Colonic mucosa (tissue), 4 donors: ENCODE measurements at regions not wholly inside any gene's neighbourhood (a gene's known extent, or its start where the extent isn't known, plus 50 kb on each side); places are given as distances from the start of the nearest gene placed in this dataset.

Experiments used
- DNase-seq: peaks from one replicate; pipeline ENCODE4 v3.0.0-alpha.2; 2020
- H3K27ac ChIP-seq: fragments of 200-600 bp; one replicate; pipeline ENCODE4 v1.8.0; 2021
- H3K27me3 ChIP-seq: fragments of 200-600 bp; one replicate; pipeline ENCODE4 v1.8.0; 2021
- H3K36me3 ChIP-seq: fragments of 200-600 bp; one replicate; pipeline ENCODE4 v1.8.0; 2021
- H3K4me1 ChIP-seq: fragments of 200-600 bp; one replicate; pipeline ENCODE4 v1.8.0; 2021; ENCODE audit warnings: mild to moderate bottlenecking
- H3K4me3 ChIP-seq: fragments of 200-600 bp; one replicate; pipeline ENCODE4 v1.8.0; 2021
- H3K9ac ChIP-seq, 2 donors: one replicate each; pipeline ENCODE4 v1.7.0; 2013; ENCODE audit warnings: control low read depth in 2 of 2, low read depth in 2 of 2, low read length in 2 of 2
- H3K9me3 ChIP-seq: fragments of 200-600 bp; one replicate; pipeline ENCODE4 v1.8.0; 2021
- CTCF ChIP-seq: fragments of 200-600 bp; IDR thresholded peaks from one replicate; pipeline ENCODE4 v1.8.0; 2022; ENCODE audit warnings: antibody characterized with exemption, mild to moderate bottlenecking
- intact Hi-C: fragments of 100-400 bp; cut with DNase I; formaldehyde crosslinking; loops from one replicate; pipeline ENCODE4 v1.14.1; 2022
- donor health status: healthy.
- donor health status: DM: no; HTN: no; CAD: no.
- donor health status: DM: no; HTN: no; CAD: no.

- no peaks in the 10 kb centered on the region for H3K9me3 ChIP-seq
- no peak overlapping the region for H3K9ac ChIP-seq
- no peaks in the 10 kb centered on the region for H3K27me3 ChIP-seq
- H3K4me3 ChIP-seq, result no peak overlapping the region
- H3K36me3 ChIP-seq, result no peaks in the 10 kb centered on the region
- no peak for TF ChIP-seq CTCF
- no peak overlapping the region for H3K27ac ChIP-seq
- no peaks in the 10 kb centered on the region for H3K4me1 ChIP-seq
- intact Hi-C loops, result no loop called here
- no peak for DNase-seq
These were observed 664.2 kb upstream of the SLC10A2 start for GRCh38 chr13:103730407-103730806.

DNA sequence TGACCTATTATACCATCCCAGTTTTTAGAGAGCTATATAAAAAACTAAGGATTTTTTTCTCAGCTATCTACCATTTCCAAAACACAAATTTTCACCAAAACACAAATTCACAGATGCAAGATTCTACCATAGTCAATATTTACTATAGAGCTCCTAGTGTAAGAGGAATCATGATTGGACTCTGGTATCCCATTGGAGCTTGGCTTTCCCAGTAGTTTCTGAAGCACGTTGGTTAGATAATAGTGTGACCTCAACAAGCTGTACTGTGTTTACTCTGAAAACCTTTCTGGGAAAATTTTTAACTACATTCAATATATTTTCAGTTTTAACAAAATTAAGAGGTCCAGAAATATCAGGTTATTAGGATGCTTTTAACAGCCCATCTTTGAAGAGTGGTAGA lies 660.6 kb upstream of the SLC10A2 start:
- H3K9me3 ChIP-seq, result no peaks in the 10 kb centered on the region
- no peak overlapping the region for H3K4me3 ChIP-seq
- no peak overlapping the region for H3K27ac ChIP-seq
- no peak for DNase-seq
- H3K27me3 ChIP-seq, result no peaks in the 10 kb centered on the region
- no peak overlapping the region for H3K9ac ChIP-seq
- no peaks in the 10 kb centered on the region for H3K36me3 ChIP-seq
- intact Hi-C loops, result no loop called here
- no peak for TF ChIP-seq CTCF
- no peaks in the 10 kb centered on the region for H3K4me1 ChIP-seq

GRCh38 chr13:103716718-103717117 lies 650.5 kb upstream of the SLC10A2 start:
- H3K27ac ChIP-seq, result no peak overlapping the region
- TF ChIP-seq CTCF, result no peak
- DNase-seq, result no peak

DNA sequence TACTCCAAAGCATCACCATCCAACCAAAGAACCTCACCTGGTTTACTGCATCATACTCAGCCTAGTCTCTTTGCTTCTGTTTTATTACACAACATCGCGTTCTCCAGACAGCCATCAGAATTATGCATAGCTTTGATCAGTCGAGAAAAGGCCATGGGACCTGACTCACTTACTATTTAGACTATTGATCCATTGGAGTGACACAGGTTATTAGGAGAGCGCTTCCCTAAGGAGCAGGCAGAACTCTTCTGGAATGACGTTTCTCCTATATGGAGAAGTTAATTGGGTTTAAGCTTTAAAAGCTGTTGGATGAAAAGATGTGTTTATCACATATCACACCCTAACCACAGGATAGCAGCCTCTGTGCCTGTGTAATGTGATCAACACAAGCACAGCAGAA lies 649.1 kb upstream of the SLC10A2 start:
- no peaks in the 10 kb centered on the region for H3K36me3 ChIP-seq
- H3K9me3 ChIP-seq, result no peaks in the 10 kb centered on the region
- H3K27ac ChIP-seq, result no peak overlapping the region
- no peaks in the 10 kb centered on the region for H3K4me1 ChIP-seq
- H3K27me3 ChIP-seq, result no peaks in the 10 kb centered on the region
- no peak overlapping the region for H3K4me3 ChIP-seq
- TF ChIP-seq CTCF, result no peak
- intact Hi-C loops, result no loop called here
- no peak for DNase-seq
- H3K9ac ChIP-seq, result no peak overlapping the region

More at GRCh38 chr13:103716718-103717117, 650.5 kb upstream of the SLC10A2 start:
- H3K9ac ChIP-seq, result no peak overlapping the region
- intact Hi-C loops, result no loop called here
- no peak overlapping the region for H3K4me3 ChIP-seq
- no peaks in the 10 kb centered on the region for H3K4me1 ChIP-seq
- H3K9me3 ChIP-seq, result no peaks in the 10 kb centered on the region
- H3K27me3 ChIP-seq, result no peaks in the 10 kb centered on the region
- no peaks in the 10 kb centered on the region for H3K36me3 ChIP-seq

GRCh38 chr13:103703246-103703645 lies 637.0 kb upstream of the SLC10A2 start:
- intact Hi-C loops, result no loop called here
- Histone ChIP-seq H3K27me3 (no peaks in the 10 kb centered on the region), H3K27ac (no peak overlapping the region), H3K9ac (no peak overlapping the region), H3K9me3 (no peaks in the 10 kb centered on the region), H3K36me3 (no peaks in the 10 kb centered on the region), H3K4me1 (no peaks in the 10 kb centered on the region), H3K4me3 (no peak overlapping the region)
- DNase-seq, result no peak
- TF ChIP-seq CTCF, result no peak

- H3K27me3 ChIP-seq, result no peaks in the 10 kb centered on the region
- no peak for TF ChIP-seq CTCF
- no peak overlapping the region for H3K4me3 ChIP-seq
- no peaks in the 10 kb centered on the region for H3K4me1 ChIP-seq
- intact Hi-C loops, result no loop called here
- H3K9ac ChIP-seq, result no peak overlapping the region
- no peaks in the 10 kb centered on the region for H3K36me3 ChIP-seq
- H3K9me3 ChIP-seq, result no peaks in the 10 kb centered on the region
- H3K27ac ChIP-seq, result no peak overlapping the region
- no peak for DNase-seq
These were observed 631.8 kb upstream of the SLC10A2 start for GRCh38 chr13:103698000-103698399.
